Activated CD8-positive, alpha-beta memory T cell treated with anti-CD3 and anti-CD28 coated beads for 24 hours (primary cell): ENCODE measurements at regions not wholly inside any gene's neighbourhood (a gene's known extent, or its start where the extent isn't known, plus 50 kb on each side); places are given as distances from the start of the nearest gene placed in this dataset.
"Not testable (repeated sequence)": the region's sequence is repeated elsewhere in the genome, so short reads cannot be mapped to it uniquely, and the experiment has no call there.

Experiments used
- DNase-seq: peaks from one replicate; pipeline ENCODE4 v3.0.0-alpha.2; 2020

DNA sequence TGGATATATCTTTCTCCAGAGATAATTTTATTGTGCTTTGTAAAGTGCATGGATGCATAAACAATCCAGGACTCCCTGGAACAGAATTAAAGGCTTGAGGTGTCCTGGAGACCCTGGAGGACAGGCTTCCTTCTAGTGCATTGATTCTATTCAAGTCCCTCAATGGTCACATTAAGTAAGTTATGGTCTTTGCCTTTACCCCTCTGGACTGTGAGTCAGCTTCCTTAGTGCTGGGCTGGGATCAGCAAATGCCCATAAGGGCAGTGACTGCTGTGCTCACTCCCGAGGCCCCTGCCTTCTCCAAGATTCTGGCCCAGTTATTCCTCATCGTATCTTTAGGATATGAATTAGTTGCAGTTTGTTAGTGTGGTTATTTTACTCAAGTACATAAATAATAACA lies 178.7 kb upstream of the PRSS58 start:
- DNase-seq, result no peak

DNA sequence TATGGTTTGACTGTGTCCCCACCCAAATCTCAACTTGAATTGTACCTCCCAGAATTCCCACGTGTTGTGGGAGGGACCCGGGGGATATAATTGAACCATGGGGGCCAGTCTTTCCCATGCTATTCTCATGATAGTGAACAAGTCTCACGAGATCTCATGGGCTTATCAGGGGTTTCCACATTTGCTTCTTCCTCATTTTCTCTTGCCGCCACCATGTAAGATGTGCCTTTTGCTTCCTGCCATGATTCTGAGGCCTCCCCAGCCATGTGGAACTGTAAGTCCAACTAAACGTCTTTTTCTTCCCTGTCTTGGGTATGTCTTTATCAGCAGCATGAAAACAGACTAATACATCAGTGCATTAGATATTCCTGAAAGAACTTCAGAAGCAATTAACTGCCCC lies 177.7 kb upstream of the PRSS58 start:
- not testable (repeated sequence) for DNase-seq

DNA sequence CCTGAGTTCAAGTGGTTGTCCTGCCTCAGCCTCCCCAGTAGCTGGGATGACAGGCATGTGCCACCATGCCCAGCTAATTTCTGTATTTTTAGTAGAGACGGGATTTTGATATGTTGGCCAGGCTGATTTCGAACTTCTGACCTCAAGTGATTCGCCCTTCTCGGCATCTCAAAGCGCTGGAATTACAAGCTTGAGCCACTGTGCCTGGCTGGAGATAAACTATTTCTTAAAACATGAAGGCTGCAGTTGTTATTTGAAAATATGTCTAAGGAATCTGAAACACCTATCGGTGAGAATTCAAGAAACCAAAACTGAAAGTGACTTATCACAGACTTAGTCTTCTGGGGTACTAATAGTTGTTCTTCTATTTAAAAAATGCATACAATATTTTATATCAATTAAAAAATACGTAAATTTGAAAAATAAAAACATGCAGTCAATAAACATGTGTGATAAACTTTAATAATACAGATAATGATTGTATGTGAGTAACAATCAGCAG lies 176.9 kb upstream of the PRSS58 start:
- no peak for DNase-seq

DNA sequence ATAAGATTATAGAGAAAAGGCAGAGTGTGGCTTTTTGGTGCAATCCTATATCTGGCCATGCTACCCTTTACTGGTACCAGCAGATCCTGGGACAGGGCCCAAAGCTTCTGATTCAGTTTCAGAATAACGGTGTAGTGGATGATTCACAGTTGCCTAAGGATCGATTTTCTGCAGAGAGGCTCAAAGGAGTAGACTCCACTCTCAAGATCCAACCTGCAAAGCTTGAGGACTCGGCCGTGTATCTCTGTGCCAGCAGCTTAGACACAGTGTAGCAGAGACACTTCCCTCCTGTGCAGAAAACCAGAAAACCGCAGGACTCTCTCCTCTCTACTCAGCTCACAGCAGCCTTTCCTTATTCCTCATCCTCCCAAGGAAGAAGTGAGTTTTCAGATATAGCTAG lies 176.3 kb upstream of the PRSS58 start:
- DNase-seq, result not testable (repeated sequence)

DNA sequence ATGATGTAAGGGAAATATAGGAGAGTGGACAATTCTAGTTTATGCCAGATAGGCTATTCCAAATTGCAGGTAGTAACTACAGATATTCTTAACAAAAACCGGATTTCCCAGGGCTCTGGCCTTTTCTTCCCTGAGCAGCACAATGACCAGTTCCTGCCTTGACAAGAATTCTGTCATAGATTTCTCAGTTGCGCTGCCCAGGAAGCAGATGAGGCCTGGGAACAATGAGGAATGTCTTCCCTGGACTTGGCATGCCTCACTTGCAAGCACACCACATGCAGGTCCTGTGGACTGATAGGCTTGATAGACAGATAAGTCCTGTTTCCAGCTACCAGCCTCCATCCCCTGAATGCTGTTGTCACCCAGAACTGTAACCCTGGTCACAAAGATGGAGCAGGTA lies 174.5 kb upstream of the PRSS58 start:
- DNase-seq, result no peak

DNA sequence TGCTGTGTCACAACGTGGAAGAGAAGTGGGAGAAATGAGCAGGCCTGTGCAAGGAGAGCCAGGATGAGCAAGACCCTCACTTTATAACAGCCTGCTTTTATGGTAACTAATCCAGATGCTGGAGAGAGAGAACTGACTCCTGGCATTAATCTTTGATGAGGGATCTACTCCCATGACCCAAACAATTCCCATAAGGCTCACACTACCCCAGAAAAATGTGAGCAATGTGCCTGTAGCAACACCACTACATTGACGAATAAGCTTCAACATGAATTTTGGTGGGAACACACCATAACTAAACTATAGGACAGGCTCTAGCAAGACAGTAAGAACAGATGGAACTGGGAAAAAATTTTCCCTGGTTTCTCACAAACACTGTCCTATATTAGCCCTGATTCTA lies 173.6 kb upstream of the PRSS58 start:
- no peak for DNase-seq

DNA sequence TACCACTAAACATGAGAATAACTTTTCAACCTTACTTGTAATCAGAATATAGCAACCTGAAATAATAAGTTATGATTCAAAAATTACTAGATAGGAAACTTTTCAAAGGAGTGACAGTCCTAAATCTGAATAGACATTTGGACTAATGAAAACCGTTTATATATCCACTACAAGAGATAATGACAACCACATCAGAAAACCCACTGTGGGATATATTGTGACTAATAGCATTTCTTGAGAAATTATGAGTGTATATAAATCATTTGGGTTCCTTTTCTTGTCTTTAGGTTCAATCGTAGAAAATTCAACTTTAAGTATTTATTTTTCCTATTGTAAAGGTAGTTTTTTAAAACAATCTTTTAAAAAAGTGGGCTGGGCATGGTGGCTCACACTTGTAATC lies 170.2 kb upstream of the PRSS58 start:
- DNase-seq, result no peak

DNA sequence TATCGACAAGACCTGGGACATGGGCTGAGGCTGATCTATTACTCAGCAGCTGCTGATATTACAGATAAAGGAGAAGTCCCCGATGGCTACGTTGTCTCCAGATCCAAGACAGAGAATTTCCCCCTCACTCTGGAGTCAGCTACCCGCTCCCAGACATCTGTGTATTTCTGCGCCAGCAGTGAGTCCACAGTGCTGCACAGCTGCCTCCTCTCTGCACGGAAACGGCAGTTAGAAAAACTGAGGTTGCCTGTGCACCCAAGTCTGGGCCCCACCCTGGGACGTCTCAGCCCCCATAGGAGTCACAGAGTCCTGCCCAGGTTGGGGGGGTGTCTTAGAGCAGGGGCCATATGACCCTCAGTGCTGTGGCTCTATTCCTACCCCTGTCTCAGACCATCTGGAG lies 167.4 kb upstream of the PRSS58 start:
- DNase-seq, result no peak

DNA sequence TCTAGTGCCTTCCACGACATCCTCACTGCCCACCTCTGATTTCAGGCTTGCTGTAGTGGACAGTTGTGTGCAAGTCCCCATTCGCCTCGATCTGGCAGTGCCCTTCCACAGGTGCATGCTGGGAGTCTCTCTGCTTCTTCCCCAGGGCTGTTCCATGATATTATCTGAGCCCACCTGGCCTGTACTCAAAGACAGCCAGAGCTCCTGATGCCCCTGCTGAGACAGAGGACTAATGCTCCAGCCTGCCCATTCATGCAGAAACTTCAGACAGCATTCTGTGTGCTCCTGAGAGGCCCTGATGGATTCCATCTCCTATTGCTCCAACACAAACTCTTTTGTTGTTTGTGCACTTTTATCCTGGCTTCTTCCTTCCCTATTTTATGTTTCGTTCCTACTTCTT lies 164.8 kb upstream of the PRSS58 start:
- DNase-seq, result no peak

DNA sequence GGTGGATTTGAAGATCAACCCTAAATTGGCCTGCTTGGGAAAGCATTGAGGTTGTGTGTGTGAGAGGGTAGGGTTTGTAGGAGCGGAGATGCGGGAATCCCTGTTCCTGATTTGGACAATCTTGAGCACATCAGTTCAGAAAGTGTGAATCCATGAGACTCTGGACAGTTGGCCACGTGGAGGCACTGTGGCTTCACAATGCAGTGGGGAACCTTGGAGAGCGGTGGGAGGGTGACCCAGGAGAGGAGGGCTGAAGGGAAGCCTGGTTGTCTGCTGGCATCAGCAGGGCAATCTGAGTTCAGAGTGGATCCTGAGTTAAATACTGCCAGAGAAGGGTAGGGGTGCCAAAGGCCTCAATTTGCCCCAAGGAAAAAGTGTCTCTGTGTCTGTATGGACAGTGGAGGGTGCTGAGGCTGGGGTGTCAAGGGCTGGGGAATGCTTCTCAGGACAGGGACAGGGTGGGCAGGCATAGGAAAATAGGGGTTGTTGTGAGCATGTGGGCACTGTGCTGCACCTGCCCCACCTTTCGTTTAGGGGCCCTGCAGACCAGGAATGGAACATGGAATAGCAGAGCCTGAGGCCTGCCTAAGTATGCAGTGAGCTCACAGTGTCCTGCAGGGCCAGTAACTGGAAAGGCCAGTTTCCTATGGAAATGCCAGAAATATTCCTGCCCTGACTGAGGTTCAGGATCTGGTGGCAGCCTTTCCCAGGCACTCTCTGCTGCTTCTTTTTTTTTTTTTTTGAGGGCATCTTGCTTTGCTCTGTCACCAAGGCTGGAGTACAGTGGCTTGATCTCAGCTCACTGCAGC lies 162.9 kb upstream of the PRSS58 start:
- DNase-seq, result no peak

DNA sequence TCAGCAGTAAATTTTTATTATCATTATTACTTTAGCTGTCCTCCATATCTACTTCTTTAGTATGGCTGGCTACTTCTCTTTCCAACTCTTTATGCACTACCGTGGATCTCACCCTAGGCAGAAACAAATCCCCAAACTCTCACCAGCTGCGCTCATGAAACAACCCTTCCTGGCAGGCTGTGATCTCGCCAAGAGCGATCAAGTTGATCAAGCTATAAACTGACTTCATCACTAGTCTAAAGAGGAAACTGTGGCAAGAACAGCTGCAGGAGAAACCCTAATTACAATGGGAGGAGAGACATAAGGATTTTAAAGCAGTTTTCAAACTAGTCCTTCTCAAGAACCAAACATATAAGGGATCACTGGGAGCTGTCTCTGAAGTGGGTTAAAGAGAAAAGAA lies 160.5 kb upstream of the PRSS58 start:
- DNase-seq, result no peak

DNA sequence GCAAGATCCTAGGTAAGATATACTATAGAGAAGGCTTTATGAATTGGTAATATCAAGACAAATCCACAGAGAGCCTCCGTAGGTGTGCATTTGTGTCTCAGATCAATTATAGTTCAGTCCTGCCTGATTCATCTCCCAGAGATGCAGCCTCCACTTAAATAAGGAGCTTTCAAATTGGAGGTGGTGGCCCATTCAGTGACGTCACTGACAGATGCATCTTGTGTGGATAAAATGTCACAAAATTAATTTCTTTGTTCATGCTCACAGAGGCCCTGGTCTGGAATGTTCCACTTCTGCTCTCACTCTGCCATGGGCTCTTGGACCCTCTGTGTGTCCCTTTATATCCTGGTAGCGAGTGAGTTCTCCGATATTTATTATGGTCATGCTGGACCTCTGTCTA lies 157.1 kb upstream of the PRSS58 start:
- DNase-seq, result no peak

DNA sequence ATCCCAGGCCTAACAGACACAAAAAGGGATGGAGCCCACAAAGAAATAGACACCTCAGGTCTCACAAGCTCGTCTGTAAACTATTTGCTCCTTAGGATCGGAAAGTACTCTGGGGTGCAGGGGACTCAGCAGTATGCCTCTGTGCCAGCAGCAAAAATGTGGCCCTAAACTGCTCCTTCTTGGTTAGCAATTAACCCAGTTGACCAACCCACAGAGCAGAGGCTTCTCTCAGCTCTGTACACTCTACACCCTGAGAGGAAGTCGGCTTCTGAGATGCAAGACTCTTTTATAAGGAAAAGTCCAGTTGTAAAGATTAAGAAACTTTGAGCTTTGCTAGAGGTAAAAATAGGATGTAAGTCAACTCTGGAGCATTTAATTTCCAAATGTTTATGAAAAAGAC lies 156.3 kb upstream of the PRSS58 start:
- no peak for DNase-seq

DNA sequence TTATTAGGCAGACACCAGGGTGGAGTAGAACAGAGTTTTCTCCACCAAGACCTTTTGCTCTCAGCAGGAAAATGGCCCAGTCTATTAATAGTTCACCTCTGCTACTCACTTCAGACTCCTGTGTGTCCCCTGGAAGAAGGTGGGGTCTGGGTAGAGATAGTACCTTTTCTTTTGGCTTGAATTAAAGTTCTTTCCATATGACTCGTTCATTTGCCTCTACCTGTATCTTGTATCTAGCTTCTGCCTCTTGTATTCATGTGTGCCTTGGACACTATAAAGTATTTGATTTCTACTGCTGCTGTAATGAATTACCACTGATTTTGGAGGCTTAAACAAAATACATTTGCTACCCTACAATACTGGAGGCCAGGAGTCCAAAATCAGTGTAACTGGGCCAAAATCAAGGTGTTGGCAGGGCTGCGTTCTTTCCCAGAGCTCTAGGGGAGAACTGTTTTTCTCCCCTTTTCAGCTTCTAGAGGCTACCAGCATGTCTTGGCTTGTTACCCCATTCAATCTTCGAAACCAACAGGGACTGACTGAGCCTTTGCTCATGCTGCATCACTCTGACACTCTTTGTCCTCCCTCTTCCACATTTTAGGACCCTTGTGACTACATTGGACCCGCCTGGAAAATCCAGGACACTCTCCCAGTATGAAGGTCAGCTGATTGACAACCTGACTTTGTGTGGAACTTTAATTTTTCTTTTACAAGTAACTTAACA lies 155.6 kb upstream of the PRSS58 start:
- DNase-seq, result no peak

DNA sequence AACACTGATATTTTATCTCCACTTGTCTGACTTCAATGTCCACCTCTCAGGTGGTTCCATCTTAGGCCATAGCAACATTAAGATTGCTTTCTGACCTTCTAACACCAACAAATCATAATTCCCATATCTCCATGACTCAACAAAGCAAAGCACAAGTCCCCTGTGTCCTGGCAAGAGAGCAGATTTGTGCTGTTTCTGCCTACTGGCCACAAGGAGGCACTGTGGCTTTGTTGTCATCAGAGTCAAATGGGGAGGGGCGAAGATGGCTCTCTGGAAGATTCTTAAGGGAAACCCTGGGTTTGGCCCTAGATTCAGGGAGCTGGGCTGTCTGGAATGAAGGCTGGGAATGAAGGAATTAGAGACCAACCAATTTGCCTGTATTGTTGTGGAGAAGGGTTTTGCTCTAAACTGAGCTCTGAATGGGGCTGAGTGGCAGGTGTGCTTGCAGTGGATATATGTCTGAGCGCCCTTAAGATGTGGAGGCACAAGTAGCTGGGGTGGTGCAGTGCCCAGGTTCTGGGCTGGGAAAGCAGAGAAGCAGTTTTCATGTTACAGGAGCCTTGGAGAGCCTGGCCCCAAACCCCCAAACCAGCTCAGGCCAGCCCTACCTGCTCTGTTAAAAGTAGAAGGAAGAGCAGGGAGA lies 154.8 kb upstream of the PRSS58 start:
- DNase-seq, result no peak

DNA sequence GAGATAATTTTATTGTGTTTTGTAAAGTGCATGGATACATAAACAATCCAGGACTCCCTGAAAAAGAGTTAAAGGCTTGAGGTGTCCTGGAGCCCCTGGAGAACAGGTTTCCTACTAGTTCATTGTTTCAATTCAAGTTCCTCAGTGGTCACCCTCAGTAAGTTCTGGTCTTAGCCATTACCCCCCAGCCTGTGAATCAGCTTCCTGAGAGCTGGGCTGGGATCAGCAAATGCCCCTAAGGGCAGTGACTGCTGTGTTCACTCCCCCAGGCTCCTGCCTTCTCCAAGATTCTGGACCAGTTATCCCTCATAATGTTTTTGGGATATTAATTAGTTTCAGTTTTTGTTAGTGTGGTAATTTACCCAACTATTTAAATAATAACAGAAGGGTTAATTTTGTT lies 151.6 kb upstream of the PRSS58 start:
- DNase-seq, result no peak

DNA sequence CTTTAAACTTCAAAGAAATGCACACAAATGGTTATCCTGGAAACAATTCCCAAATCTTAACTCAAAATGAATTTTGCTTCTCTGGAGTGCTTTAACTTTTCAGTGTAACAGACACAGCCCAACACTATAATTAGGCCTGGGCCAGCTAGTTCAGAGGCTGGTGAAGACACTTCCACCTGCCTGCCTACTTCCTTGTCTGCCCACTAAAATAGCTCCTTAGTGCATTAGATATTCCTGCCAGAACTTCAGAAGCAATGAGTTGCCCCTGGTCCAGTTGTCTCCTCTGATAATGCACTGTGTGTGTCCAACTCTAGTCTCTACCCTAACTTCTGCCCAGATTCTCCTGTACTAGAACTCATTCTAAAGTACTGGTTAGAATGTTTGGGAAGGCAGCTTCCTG lies 150.9 kb upstream of the PRSS58 start:
- DNase-seq, result no peak

DNA sequence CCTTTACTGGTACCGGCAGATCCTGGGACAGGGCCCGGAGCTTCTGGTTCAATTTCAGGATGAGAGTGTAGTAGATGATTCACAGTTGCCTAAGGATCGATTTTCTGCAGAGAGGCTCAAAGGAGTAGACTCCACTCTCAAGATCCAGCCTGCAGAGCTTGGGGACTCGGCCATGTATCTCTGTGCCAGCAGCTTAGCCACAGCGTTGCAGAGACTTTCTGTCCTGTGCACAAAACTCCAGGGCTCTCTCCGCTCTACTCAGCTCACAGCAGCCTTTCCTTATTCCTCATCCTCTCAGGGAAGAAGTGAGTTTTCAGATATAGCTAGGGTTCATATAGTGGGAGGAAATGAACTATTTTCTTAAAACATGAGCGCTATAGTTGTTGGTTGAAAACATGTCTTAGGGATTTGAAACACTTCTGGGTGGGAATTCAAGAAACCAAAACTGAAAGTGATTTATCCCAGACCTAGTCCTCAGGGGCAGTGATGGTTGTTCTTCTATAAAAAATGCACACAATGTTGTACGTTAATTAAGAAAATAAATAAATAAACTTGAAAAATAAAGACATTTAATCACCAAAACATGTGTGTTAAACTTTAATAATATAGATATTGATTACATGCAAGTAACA lies 150.2 kb upstream of the PRSS58 start:
- no peak for DNase-seq

DNA sequence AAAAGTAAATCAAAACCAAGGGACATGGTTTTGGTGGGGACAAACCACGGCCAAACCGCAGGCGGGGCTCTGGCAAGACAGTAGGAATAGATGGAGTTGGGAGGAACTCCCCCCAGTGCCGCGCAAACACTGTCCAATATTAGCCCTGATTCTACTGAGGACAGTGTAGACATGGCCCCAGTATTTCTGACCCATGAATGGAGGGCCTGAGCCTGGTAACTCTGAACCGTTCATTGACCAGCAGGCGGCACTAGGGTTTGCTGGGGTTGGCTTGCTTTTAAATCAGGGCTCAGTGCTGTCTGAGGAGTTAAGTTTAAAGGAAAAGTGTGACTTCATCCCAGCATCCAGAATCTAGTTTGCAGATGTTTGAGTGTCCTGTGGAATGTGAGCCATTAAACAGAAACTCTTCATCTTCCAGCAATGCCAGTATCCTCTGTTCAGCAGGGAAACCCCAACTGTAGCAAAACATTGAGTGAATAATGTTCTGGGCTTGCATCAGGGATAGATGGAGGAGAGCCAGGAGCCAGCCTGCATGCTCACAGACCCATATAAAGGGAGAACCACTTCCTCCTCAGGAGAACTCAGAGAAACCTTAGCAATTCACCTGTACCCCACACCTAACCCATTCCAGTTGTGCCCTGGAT lies 147.4 kb upstream of the PRSS58 start:
- no peak for DNase-seq

DNA sequence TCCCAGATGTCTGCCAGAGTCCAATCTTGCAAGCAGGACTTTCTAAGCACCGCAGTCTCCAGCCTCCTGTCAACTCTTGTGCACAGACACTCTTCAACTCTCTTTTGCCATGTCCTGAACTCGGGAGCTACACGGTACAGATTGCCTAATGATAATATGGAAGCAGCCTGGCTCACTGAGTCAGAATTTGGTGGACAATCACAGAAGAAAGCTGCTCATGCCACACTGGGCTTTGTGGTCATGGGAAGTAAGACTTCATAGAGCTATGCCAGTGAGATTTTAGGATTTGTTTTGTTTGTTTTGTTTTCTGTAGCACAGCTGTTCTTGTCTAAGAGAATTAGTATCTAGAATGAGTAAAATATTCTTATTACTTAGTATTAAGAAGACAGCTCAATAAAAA lies 144.1 kb upstream of the PRSS58 start:
- no peak for DNase-seq

DNA sequence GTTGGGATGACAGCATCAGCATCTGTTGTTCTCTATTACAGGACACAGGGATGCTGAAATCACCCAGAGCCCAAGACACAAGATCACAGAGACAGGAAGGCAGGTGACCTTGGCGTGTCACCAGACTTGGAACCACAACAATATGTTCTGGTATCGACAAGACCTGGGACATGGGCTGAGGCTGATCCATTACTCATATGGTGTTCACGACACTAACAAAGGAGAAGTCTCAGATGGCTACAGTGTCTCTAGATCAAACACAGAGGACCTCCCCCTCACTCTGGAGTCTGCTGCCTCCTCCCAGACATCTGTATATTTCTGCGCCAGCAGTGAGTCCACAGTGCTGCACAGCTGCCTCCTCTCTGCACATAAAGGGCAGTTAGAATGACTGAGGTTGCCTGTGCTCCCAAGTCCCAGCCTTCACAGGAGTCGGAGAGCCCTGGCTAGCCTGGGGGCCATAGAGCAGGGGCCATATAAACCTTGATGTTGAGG lies 142.2 kb upstream of the PRSS58 start:
- DNase-seq, result no peak

DNA sequence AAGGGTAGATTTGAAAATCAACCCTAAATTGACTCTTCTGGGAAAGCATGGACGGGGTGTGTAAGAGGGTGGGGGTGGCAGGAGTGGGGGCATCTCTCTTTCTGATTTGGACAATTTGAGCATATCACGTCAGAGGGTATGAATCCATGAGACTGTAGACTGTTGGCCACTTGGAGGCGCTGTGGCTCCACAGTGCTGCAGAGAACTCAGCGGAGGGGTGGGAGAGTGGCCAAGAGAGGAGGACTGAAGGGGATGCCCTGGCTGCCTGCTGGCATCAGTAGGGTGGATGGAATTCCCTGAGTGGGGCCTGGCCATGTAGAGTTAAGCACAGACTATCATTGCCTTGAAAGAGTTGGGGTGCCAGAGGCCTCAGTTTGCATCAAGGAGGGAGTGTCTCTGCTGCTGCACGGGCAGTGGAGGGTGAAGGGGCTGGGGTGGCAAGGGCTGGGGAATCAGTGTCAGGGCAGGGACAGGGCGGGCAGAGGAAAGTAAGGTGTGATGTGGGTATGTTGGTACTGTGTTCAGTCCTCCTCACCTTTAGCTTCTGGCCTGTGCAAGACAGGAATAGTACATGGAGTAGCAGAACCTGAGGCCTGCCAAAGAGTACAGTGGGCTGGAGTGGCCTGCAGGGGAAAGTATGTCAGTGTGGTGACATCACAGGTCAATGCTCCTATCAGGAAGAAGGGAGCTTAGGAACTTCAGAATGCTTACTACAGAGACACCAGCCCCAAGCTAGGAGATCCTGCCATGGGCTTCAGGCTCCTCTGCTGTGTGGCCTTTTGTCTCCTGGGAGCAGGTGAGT lies 133.5 kb upstream of the PRSS58 start:
- no peak for DNase-seq
